ENCODE measurements at regions not wholly inside any gene's neighbourhood (a gene's known extent, or its start where the extent isn't known, plus 50 kb on each side); places are given as distances from the start of the nearest gene placed in this dataset.

GRCh38 chr4:124954046-124954445, 241.5 kb upstream of the ANKRD50 start:
- TF ChIP-seq CTCF (IDR thresholded peaks at IDR 0.05): no peak
- no peak for TF ChIP-seq ZFX (IDR thresholded peaks at IDR 0.05; ENCODE audit: borderline replicate concordance)
